ENCODE measurements at regions not wholly inside any gene's neighbourhood (a gene's known extent, or its start where the extent isn't known, plus 50 kb on each side); places are given as distances from the start of the nearest gene placed in this dataset.

GRCh38 chr3:189084620-189085019, 87.2 kb upstream of the TPRG1 start:
- Histone ChIP-seq H3K9me3 (ENCODE audit: control insufficient read depth, low read length) (no peaks in the 10 kb centered on the region), H3K4me1 (ENCODE audit: control insufficient read depth, insufficient read depth, low read length) (no peaks in the 10 kb centered on the region), H3K36me3 (ENCODE audit: control insufficient read depth, insufficient read depth, low read length) (no peaks in the 10 kb centered on the region), H3K27me3 (ENCODE audit: control insufficient read depth, insufficient read depth, low read length, poor library complexity, severe bottlenecking) (no peaks in the 10 kb centered on the region), H3K4me3 (ENCODE audit: insufficient read depth, low read depth, low read length) (no peak overlapping the region), H3K27ac (ENCODE audit: insufficient read depth, low read depth, low read length, poor library complexity, severe bottlenecking) (no peak overlapping the region)
- 91 to 96% methylated on average over 3 to 4 of the region's 4 CpGs for WGBS, 2 experiments

GRCh38 chr3:189092547-189092946, 79.2 kb upstream of the TPRG1 start:
- Histone ChIP-seq H3K4me1 (ENCODE audit: control insufficient read depth, insufficient read depth, low read length) (no peaks in the 10 kb centered on the region), H3K4me3 (ENCODE audit: insufficient read depth, low read depth, low read length) (no peak overlapping the region), H3K36me3 (ENCODE audit: control insufficient read depth, insufficient read depth, low read length) (no peaks in the 10 kb centered on the region), H3K27me3 (ENCODE audit: control insufficient read depth, insufficient read depth, low read length, poor library complexity, severe bottlenecking) (no peaks in the 10 kb centered on the region), H3K9me3 (ENCODE audit: control insufficient read depth, low read length) (no peaks in the 10 kb centered on the region), H3K27ac (ENCODE audit: insufficient read depth, low read depth, low read length, poor library complexity, severe bottlenecking) (no peak overlapping the region)
- 92 to 95% methylated on average over 4 of the region's 4 CpGs for WGBS, 2 experiments

GRCh38 chr3:189094539-189094938, 77.2 kb upstream of the TPRG1 start:
- Histone ChIP-seq H3K36me3 (ENCODE audit: control insufficient read depth, insufficient read depth, low read length) (no peaks in the 10 kb centered on the region), H3K9me3 (ENCODE audit: control insufficient read depth, low read length) (no peaks in the 10 kb centered on the region), H3K27ac (ENCODE audit: insufficient read depth, low read depth, low read length, poor library complexity, severe bottlenecking) (no peak overlapping the region), H3K27me3 (ENCODE audit: control insufficient read depth, insufficient read depth, low read length, poor library complexity, severe bottlenecking) (no peaks in the 10 kb centered on the region), H3K4me3 (ENCODE audit: insufficient read depth, low read depth, low read length) (no peak overlapping the region), H3K4me1 (ENCODE audit: control insufficient read depth, insufficient read depth, low read length) (no peaks in the 10 kb centered on the region)
- 91 to 93% methylated on average over 6 of the region's 6 CpGs for WGBS, 2 experiments

- no peaks in the 10 kb centered on the region for H3K9me3 ChIP-seq (ENCODE audit: control insufficient read depth, low read length)
- H3K27me3 ChIP-seq (ENCODE audit: control insufficient read depth, insufficient read depth, low read length, poor library complexity, severe bottlenecking) = no peaks in the 10 kb centered on the region
- no peak overlapping the region for H3K4me3 ChIP-seq (ENCODE audit: insufficient read depth, low read depth, low read length)
- no peak overlapping the region for H3K27ac ChIP-seq (ENCODE audit: insufficient read depth, low read depth, low read length, poor library complexity, severe bottlenecking)
- WGBS, 2 experiments = 91% methylated on average over 1 of the region's 1 CpG
- no peaks in the 10 kb centered on the region for H3K36me3 ChIP-seq (ENCODE audit: control insufficient read depth, insufficient read depth, low read length)
- H3K4me1 ChIP-seq (ENCODE audit: control insufficient read depth, insufficient read depth, low read length) = no peaks in the 10 kb centered on the region
Observed at GRCh38 chr3:189096092-189096491, 75.7 kb upstream of the TPRG1 start.

DNA sequence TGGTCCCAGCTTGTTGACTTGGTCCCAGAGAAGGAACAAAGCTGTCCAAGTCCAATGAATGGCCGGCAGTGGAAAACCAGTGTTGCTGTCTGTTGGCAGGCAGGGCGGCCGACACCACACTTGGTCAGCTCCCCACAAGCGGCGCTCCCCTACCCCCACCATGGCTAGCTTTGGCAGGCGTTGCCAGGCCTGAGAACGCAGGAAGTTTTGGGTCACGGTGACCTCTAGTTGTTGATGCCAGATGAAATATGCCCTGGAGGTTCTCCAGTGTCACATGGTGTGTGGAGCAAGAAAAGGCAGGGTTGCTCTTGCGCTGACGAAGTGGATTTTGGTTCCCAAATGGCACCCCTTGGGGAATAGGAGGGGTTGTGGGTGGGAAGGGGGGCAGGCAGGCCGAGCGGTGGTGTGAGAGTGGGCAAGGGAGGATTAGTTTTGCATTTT, 72.7 kb upstream of the TPRG1 start:
- H3K9me3 ChIP-seq (ENCODE audit: control insufficient read depth, low read length) = no peaks in the 10 kb centered on the region
- H3K27ac ChIP-seq (ENCODE audit: insufficient read depth, low read depth, low read length, poor library complexity, severe bottlenecking) = no peak overlapping the region
- no peak overlapping the region for H3K4me3 ChIP-seq (ENCODE audit: insufficient read depth, low read depth, low read length)
- H3K4me1 ChIP-seq (ENCODE audit: control insufficient read depth, insufficient read depth, low read length) = no peaks in the 10 kb centered on the region
- H3K27me3 ChIP-seq (ENCODE audit: control insufficient read depth, insufficient read depth, low read length, poor library complexity, severe bottlenecking) = no peaks in the 10 kb centered on the region
- WGBS, 2 experiments = 93 to 95% methylated on average over 12 of the region's 12 CpGs
- no peaks in the 10 kb centered on the region for H3K36me3 ChIP-seq (ENCODE audit: control insufficient read depth, insufficient read depth, low read length)

DNA sequence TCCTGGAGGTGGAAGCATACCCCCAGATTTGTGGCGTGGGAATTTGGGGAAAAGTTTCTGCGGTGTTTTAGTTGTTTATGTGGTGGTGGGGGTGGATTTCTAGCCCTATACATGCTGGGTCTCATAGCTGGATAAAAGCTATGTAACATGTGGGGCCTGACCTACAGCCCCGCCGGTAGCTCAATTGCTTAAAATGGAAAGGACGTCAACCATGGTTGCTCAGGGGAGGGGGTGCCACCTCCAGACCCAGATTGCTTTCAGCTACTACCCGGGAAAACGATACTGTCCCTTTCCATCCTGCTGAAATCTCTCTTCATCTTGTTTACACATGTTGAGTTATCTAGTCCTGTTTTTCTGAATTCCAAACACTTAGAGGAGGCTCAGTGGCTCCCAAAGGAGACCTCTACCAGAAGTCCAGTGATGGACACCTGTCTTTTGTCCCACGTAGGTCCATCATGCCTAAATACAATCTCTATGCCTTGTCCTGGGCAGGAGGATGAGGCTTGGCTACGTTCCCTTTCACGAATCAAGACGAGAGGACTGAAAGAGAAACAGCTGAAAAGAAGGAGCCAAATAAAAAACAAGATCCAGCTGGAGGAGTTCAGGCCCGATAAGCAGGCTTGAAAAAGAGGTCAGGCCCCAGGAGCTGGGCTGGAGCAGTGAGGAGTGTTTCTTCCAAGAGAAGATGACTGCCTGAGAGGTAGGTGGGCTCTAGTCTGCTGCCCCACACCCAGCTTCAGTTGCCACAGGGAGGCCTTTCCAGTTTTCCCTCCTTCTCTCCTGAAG, 72.1 kb upstream of the TPRG1 start:
- Histone ChIP-seq H3K27me3 (ENCODE audit: control insufficient read depth, insufficient read depth, low read length, poor library complexity, severe bottlenecking) (no peaks in the 10 kb centered on the region), H3K9me3 (ENCODE audit: control insufficient read depth, low read length) (no peaks in the 10 kb centered on the region), H3K27ac (ENCODE audit: insufficient read depth, low read depth, low read length, poor library complexity, severe bottlenecking) (no peak overlapping the region), H3K4me3 (ENCODE audit: insufficient read depth, low read depth, low read length) (no peak overlapping the region), H3K36me3 (ENCODE audit: control insufficient read depth, insufficient read depth, low read length) (no peaks in the 10 kb centered on the region), H3K4me1 (ENCODE audit: control insufficient read depth, insufficient read depth, low read length) (no peaks in the 10 kb centered on the region)
- 94% methylated on average over 12 of the region's 12 CpGs for WGBS, 2 experiments

DNA sequence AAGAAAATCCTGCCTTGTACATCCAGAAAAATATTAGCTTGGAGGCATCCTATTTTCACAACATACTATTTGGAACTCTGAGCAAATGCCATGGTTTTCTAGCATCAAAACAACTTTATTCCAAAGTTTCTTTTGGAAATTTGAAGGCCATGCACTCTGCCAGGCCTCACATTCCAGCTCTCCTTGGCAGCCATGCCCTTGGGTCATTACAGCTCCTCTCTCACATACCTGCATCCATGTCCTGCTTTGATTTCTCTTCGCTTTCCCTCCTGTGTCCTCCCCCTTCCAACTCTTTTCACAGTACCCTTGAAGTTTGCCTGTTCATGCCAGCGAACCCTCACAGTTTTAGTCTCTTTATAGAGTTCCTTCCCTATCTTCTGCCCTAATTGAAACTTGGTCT, 70.9 kb upstream of the TPRG1 start:
- no peak overlapping the region for H3K27ac ChIP-seq (ENCODE audit: insufficient read depth, low read depth, low read length, poor library complexity, severe bottlenecking)
- no peaks in the 10 kb centered on the region for H3K27me3 ChIP-seq (ENCODE audit: control insufficient read depth, insufficient read depth, low read length, poor library complexity, severe bottlenecking)
- no peak overlapping the region for H3K4me3 ChIP-seq (ENCODE audit: insufficient read depth, low read depth, low read length)
- H3K9me3 ChIP-seq (ENCODE audit: control insufficient read depth, low read length) = no peaks in the 10 kb centered on the region
- 89 to 91% methylated on average over 2 of the region's 2 CpGs for WGBS, 2 experiments
- H3K36me3 ChIP-seq (ENCODE audit: control insufficient read depth, insufficient read depth, low read length) = no peaks in the 10 kb centered on the region
- no peaks in the 10 kb centered on the region for H3K4me1 ChIP-seq (ENCODE audit: control insufficient read depth, insufficient read depth, low read length)

DNA sequence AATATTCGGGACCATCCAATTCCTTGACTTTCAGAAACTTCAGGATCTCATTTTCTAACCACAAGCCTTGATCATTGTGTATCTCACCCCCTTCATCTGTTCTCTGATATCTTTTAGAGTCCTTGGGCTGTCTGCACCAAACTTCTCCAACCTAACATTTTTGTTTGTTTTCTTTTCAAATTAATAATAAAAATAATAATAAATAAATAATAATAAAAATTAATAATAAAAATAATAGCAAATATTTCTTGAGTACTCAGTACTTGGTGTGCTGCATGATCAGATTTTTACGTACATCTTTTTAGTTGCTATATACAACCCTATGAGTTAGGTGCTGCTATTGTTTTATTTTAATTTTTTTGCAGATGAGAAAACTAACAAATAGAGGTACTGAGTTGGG, 70.2 kb upstream of the TPRG1 start:
- no peaks in the 10 kb centered on the region for H3K9me3 ChIP-seq (ENCODE audit: control insufficient read depth, low read length)
- 93 to 96% methylated on average over 1 to 2 of the region's 2 CpGs for WGBS, 2 experiments
- no peak overlapping the region for H3K27ac ChIP-seq (ENCODE audit: insufficient read depth, low read depth, low read length, poor library complexity, severe bottlenecking)
- no peaks in the 10 kb centered on the region for H3K36me3 ChIP-seq (ENCODE audit: control insufficient read depth, insufficient read depth, low read length)
- H3K4me3 ChIP-seq (ENCODE audit: insufficient read depth, low read depth, low read length) = no peak overlapping the region
- H3K27me3 ChIP-seq (ENCODE audit: control insufficient read depth, insufficient read depth, low read length, poor library complexity, severe bottlenecking) = no peaks in the 10 kb centered on the region
- no peaks in the 10 kb centered on the region for H3K4me1 ChIP-seq (ENCODE audit: control insufficient read depth, insufficient read depth, low read length)

GRCh38 chr3:189103208-189103607, 68.6 kb upstream of the TPRG1 start:
- H3K27me3 ChIP-seq (ENCODE audit: control insufficient read depth, insufficient read depth, low read length, poor library complexity, severe bottlenecking) = no peaks in the 10 kb centered on the region
- H3K27ac ChIP-seq (ENCODE audit: insufficient read depth, low read depth, low read length, poor library complexity, severe bottlenecking) = no peak overlapping the region
- H3K4me3 ChIP-seq (ENCODE audit: insufficient read depth, low read depth, low read length) = no peak overlapping the region
- H3K36me3 ChIP-seq (ENCODE audit: control insufficient read depth, insufficient read depth, low read length) = no peaks in the 10 kb centered on the region
- WGBS, 2 experiments = 100% methylated on average over 1 of the region's 1 CpG; no CpG with 5 or more reads in 1 of the 2 experiments
- no peaks in the 10 kb centered on the region for H3K9me3 ChIP-seq (ENCODE audit: control insufficient read depth, low read length)
- H3K4me1 ChIP-seq (ENCODE audit: control insufficient read depth, insufficient read depth, low read length) = no peaks in the 10 kb centered on the region

DNA sequence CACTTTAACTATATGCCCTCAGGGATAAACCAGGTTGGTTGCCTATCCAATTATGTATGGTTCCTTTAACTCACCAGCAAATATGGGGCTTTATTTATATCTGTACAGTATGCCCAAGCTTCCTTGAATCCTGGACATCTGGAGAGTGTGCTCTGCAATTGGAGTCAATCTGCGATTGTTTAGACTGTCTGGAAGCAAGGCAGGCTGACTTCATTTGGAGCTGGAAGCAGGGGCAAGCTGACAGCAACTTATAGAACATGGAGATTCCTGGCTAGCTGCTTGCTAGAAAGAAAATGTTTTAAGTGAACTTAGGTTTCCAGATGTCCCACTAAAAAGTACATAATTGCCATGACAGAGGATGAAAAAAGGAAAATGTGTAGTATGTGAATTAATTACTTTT, 63.7 kb upstream of the TPRG1 start:
- Histone ChIP-seq H3K36me3 (ENCODE audit: control insufficient read depth, insufficient read depth, low read length) (no peaks in the 10 kb centered on the region), H3K27ac (ENCODE audit: insufficient read depth, low read depth, low read length, poor library complexity, severe bottlenecking) (no peak overlapping the region), H3K27me3 (ENCODE audit: control insufficient read depth, insufficient read depth, low read length, poor library complexity, severe bottlenecking) (no peaks in the 10 kb centered on the region), H3K4me1 (ENCODE audit: control insufficient read depth, insufficient read depth, low read length) (no peaks in the 10 kb centered on the region), H3K9me3 (ENCODE audit: control insufficient read depth, low read length) (no peaks in the 10 kb centered on the region), H3K4me3 (ENCODE audit: insufficient read depth, low read depth, low read length) (no peak overlapping the region)
- WGBS, 2 experiments = 94 to 97% methylated on average over 1 of the region's 1 CpG

Measured in ectodermal cell (in vitro differentiated cells).